ENCODE measurements at regions not wholly inside any gene's neighbourhood (a gene's known extent, or its start where the extent isn't known, plus 50 kb on each side); places are given as distances from the start of the nearest gene placed in this dataset.

GRCh38 chr16:55179852-55180585 is 144.0 kb upstream of the IRX6 start:
- FAIRE-seq (no peak), DNase-seq (ENCODE audit: low read depth) (no peak)
- Mint-ChIP-seq H3K4me3 (ENCODE audit: unreplicated experiment) (no peak overlapping the region), H3K27ac (ENCODE audit: unreplicated experiment) (no peak overlapping the region), H3K4me1 (ENCODE audit: low read depth, unreplicated experiment) (peaks cover 9% of the 10 kb centered on the region), H3K36me3 (ENCODE audit: low read depth, unreplicated experiment) (no peaks in the 10 kb centered on the region), H3K27me3 (ENCODE audit: low read depth, unreplicated experiment) (peaks cover 2% of the 10 kb centered on the region), H3K9me3 (ENCODE audit: unreplicated experiment) (no peaks in the 10 kb centered on the region)
- TF ChIP-seq EZH2 (IDR thresholded peaks at IDR 0.05; ENCODE audit: insufficient read depth, low read length): no peak
- no peak for TF ChIP-seq CTCF (IDR thresholded peaks at IDR 0.05; ENCODE audit: insufficient read depth, low read depth, low read length)
- no peaks in the 10 kb centered on the region for H4K20me1 ChIP-seq (ENCODE audit: insufficient read depth, low read length)
- peaks cover 3% of the 10 kb centered on the region for H3K9me3 ChIP-seq (ENCODE audit: insufficient read depth, low read depth, low read length)
- H3K4me1 ChIP-seq (ENCODE audit: insufficient read depth, low read length): no peaks in the 10 kb centered on the region
- H3K4me3 ChIP-seq (ENCODE audit: insufficient read depth, low read depth, low read length): no peak overlapping the region
- no peaks in the 10 kb centered on the region for H3K27me3 ChIP-seq (ENCODE audit: insufficient read depth, low read length)
- no peak overlapping the region for H3K27ac ChIP-seq (ENCODE audit: low read depth, low read length)
- no peaks in the 10 kb centered on the region for H3K36me3 ChIP-seq (ENCODE audit: insufficient read depth, low read length)
- no peak overlapping the region for H2AFZ ChIP-seq (ENCODE audit: low read depth, low read length)
- no peak overlapping the region for H3K9ac ChIP-seq (ENCODE audit: low read length)
- no peak overlapping the region for H3K4me2 ChIP-seq (ENCODE audit: low read length)
- H3K79me2 ChIP-seq (ENCODE audit: insufficient read depth, low read length): no peaks in the 10 kb centered on the region

DNA sequence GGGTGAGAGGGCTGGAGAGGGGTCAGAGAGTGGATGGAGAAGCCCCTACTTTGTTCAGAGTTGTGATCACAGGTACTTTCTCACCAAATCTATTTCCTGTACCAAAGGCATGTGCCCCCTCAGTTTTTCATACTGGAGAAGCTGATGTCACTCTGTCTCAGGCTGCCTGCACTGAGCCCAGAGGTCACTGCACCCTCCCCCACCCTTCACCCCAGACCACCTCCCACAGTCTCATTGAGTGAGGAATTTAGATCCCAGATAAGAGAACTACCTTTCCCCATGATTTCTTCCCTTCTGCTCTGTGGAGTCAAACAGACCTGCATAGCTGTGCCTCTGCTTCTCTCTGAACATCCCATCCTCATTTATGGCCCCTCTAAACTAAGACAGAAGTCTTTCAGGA is 140.0 kb upstream of the IRX6 start:
- H3K27ac Mint-ChIP-seq (ENCODE audit: unreplicated experiment): no peak overlapping the region
- Histone ChIP-seq H3K79me2 (ENCODE audit: insufficient read depth, low read length) (no peaks in the 10 kb centered on the region), H3K9me3 (ENCODE audit: insufficient read depth, low read depth, low read length) (no peaks in the 10 kb centered on the region), H3K27me3 (ENCODE audit: insufficient read depth, low read length) (no peaks in the 10 kb centered on the region), H3K4me1 (ENCODE audit: insufficient read depth, low read length) (no peaks in the 10 kb centered on the region), H3K4me2 (ENCODE audit: low read length) (no peak overlapping the region), H4K20me1 (ENCODE audit: insufficient read depth, low read length) (no peaks in the 10 kb centered on the region), H3K4me3 (ENCODE audit: insufficient read depth, low read depth, low read length) (no peak overlapping the region), H2AFZ (ENCODE audit: low read depth, low read length) (no peak overlapping the region), H3K9ac (ENCODE audit: low read length) (no peak overlapping the region), H3K36me3 (ENCODE audit: insufficient read depth, low read length) (no peaks in the 10 kb centered on the region), H3K27ac (ENCODE audit: low read depth, low read length) (no peak overlapping the region)
- H3K4me3 Mint-ChIP-seq (ENCODE audit: unreplicated experiment): no peak overlapping the region
- peaks cover 9% of the 10 kb centered on the region for H3K4me1 Mint-ChIP-seq (ENCODE audit: low read depth, unreplicated experiment)
- DNase-seq (ENCODE audit: low read depth) (no peak), FAIRE-seq (no peak)
- H3K27me3 Mint-ChIP-seq (ENCODE audit: low read depth, unreplicated experiment): peaks cover 13% of the 10 kb centered on the region
- H3K9me3 Mint-ChIP-seq (ENCODE audit: unreplicated experiment): peaks cover 2% of the 10 kb centered on the region
- TF ChIP-seq EZH2 (IDR thresholded peaks at IDR 0.05; ENCODE audit: insufficient read depth, low read length): no peak
- no peak for TF ChIP-seq CTCF (IDR thresholded peaks at IDR 0.05; ENCODE audit: insufficient read depth, low read depth, low read length)
- H3K36me3 Mint-ChIP-seq (ENCODE audit: low read depth, unreplicated experiment): no peaks in the 10 kb centered on the region

DNA sequence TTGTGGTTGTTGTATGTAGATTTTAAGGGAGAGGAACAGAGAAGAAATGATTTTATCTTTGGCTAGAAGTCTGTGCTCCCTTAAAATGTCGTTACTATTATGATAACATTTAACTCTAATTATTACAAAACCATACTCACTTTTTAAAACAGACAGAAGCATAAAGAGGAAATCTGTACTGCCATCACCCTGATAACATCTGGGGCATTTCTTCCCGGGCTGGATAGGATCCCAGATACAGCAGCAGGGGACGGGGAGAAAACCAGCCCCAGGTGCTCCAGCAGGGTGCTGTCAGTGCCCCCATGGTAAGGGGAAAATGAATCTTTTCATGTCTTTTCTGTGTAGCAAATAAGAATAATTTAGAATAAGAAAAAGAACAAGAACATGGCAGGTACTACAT is 139.4 kb upstream of the IRX6 start:
- Histone ChIP-seq H4K20me1 (ENCODE audit: insufficient read depth, low read length) (no peaks in the 10 kb centered on the region), H2AFZ (ENCODE audit: low read depth, low read length) (no peak overlapping the region), H3K4me3 (ENCODE audit: insufficient read depth, low read depth, low read length) (no peak overlapping the region), H3K27me3 (ENCODE audit: insufficient read depth, low read length) (no peaks in the 10 kb centered on the region), H3K4me1 (ENCODE audit: insufficient read depth, low read length) (no peaks in the 10 kb centered on the region), H3K79me2 (ENCODE audit: insufficient read depth, low read length) (no peaks in the 10 kb centered on the region), H3K9ac (ENCODE audit: low read length) (no peak overlapping the region), H3K4me2 (ENCODE audit: low read length) (no peak overlapping the region), H3K9me3 (ENCODE audit: insufficient read depth, low read depth, low read length) (no peaks in the 10 kb centered on the region), H3K36me3 (ENCODE audit: insufficient read depth, low read length) (no peaks in the 10 kb centered on the region), H3K27ac (ENCODE audit: low read depth, low read length) (no peak overlapping the region)
- Mint-ChIP-seq H3K4me3 (ENCODE audit: unreplicated experiment) (no peak overlapping the region), H3K4me1 (ENCODE audit: low read depth, unreplicated experiment) (peaks cover 9% of the 10 kb centered on the region), H3K36me3 (ENCODE audit: low read depth, unreplicated experiment) (no peaks in the 10 kb centered on the region), H3K27me3 (ENCODE audit: low read depth, unreplicated experiment) (peaks cover 15% of the 10 kb centered on the region), H3K9me3 (ENCODE audit: unreplicated experiment) (peaks cover 2% of the 10 kb centered on the region), H3K27ac (ENCODE audit: unreplicated experiment) (no peak overlapping the region)
- DNase-seq (ENCODE audit: low read depth) (no peak), FAIRE-seq (no peak)
- TF ChIP-seq CTCF (IDR thresholded peaks at IDR 0.05; ENCODE audit: insufficient read depth, low read depth, low read length) (no peak), EZH2 (IDR thresholded peaks at IDR 0.05; ENCODE audit: insufficient read depth, low read length) (no peak)
